ENCODE measurements at regions not wholly inside any gene's neighbourhood (a gene's known extent, or its start where the extent isn't known, plus 50 kb on each side); places are given as distances from the start of the nearest gene placed in this dataset.

GRCh38 chr9:99624499-99625233, 197.0 kb upstream of the NR4A3 start:
- no peak overlapping the region for H3K4me2 ChIP-seq (ENCODE audit: low read depth, low read length, poor library complexity, severe bottlenecking)
- no peak overlapping the region for H3K9ac ChIP-seq (ENCODE audit: low read depth, low read length, poor library complexity, severe bottlenecking)
- no peaks in the 10 kb centered on the region for H3K4me1 ChIP-seq (ENCODE audit: insufficient read depth, low read length, poor library complexity, severe bottlenecking)
- no peaks in the 10 kb centered on the region for H3K27me3 ChIP-seq (ENCODE audit: insufficient read depth, low read length, poor library complexity, severe bottlenecking)
- H3K4me3 ChIP-seq (ENCODE audit: low read length, poor library complexity, severe bottlenecking), result no peak overlapping the region
- TF ChIP-seq CTCF (conservative IDR thresholded peaks at IDR 0.05; ENCODE audit: low read length) (no peak), EZH2phosphoT487 (IDR thresholded peaks at IDR 0.05; ENCODE audit: borderline replicate concordance) (no peak)
- H3K9me2 ChIP-seq (replicated peaks; ENCODE audit: low read depth, low read length), result no peaks in the 10 kb centered on the region
- no peak overlapping the region for H2AFZ ChIP-seq (ENCODE audit: low read length)
- H3K79me2 ChIP-seq (ENCODE audit: insufficient read depth, low read length), result no peaks in the 10 kb centered on the region
- no peaks in the 10 kb centered on the region for H3K9me3 ChIP-seq (ENCODE audit: insufficient read depth, low read depth, low read length)
- no peaks in the 10 kb centered on the region for H3K36me3 ChIP-seq (ENCODE audit: insufficient read depth, low read length)
- H4K20me1 ChIP-seq (ENCODE audit: insufficient read depth, low read length, poor library complexity, severe bottlenecking), result no peaks in the 10 kb centered on the region
- no peaks in the 10 kb centered on the region for H3F3A ChIP-seq (ENCODE audit: low read depth)

GRCh38 chr9:99626426-99626825, 195.3 kb upstream of the NR4A3 start:
- Histone ChIP-seq H2AFZ (ENCODE audit: low read length) (no peak overlapping the region), H3F3A (ENCODE audit: low read depth) (no peaks in the 10 kb centered on the region), H3K36me3 (ENCODE audit: insufficient read depth, low read length) (no peaks in the 10 kb centered on the region)

GRCh38 chr9:99628285-99628684, 193.4 kb upstream of the NR4A3 start:
- H3K9me2 ChIP-seq (replicated peaks; ENCODE audit: low read depth, low read length), result no peaks in the 10 kb centered on the region
- H3K4me3 ChIP-seq (ENCODE audit: low read length, poor library complexity, severe bottlenecking), result no peak overlapping the region
- no peaks in the 10 kb centered on the region for H3K9me3 ChIP-seq (ENCODE audit: insufficient read depth, low read depth, low read length)
- H3K9ac ChIP-seq (ENCODE audit: low read depth, low read length, poor library complexity, severe bottlenecking), result no peak overlapping the region
- H3K36me3 ChIP-seq (ENCODE audit: insufficient read depth, low read length), result no peaks in the 10 kb centered on the region
- no peaks in the 10 kb centered on the region for H3F3A ChIP-seq (ENCODE audit: low read depth)
- no peak for TF ChIP-seq CTCF (conservative IDR thresholded peaks at IDR 0.05; ENCODE audit: low read length)
- no peak for TF ChIP-seq EZH2phosphoT487 (IDR thresholded peaks at IDR 0.05; ENCODE audit: borderline replicate concordance)
- no peak overlapping the region for H2AFZ ChIP-seq (ENCODE audit: low read length)
- no peak overlapping the region for H3K4me2 ChIP-seq (ENCODE audit: low read depth, low read length, poor library complexity, severe bottlenecking)
- no peaks in the 10 kb centered on the region for H3K4me1 ChIP-seq (ENCODE audit: insufficient read depth, low read length, poor library complexity, severe bottlenecking)
- H3K27me3 ChIP-seq (ENCODE audit: insufficient read depth, low read length, poor library complexity, severe bottlenecking), result no peaks in the 10 kb centered on the region
- no peaks in the 10 kb centered on the region for H4K20me1 ChIP-seq (ENCODE audit: insufficient read depth, low read length, poor library complexity, severe bottlenecking)
- no peaks in the 10 kb centered on the region for H3K79me2 ChIP-seq (ENCODE audit: insufficient read depth, low read length)

More at GRCh38 chr9:99626426-99626825, 195.3 kb upstream of the NR4A3 start:
- no peaks in the 10 kb centered on the region for H3K79me2 ChIP-seq (ENCODE audit: insufficient read depth, low read length)
- no peak overlapping the region for H3K9ac ChIP-seq (ENCODE audit: low read depth, low read length, poor library complexity, severe bottlenecking)
- no peaks in the 10 kb centered on the region for H3K9me2 ChIP-seq (replicated peaks; ENCODE audit: low read depth, low read length)
- no peaks in the 10 kb centered on the region for H3K9me3 ChIP-seq (ENCODE audit: insufficient read depth, low read depth, low read length)
- TF ChIP-seq EZH2phosphoT487 (IDR thresholded peaks at IDR 0.05; ENCODE audit: borderline replicate concordance) (no peak), CTCF (conservative IDR thresholded peaks at IDR 0.05; ENCODE audit: low read length) (no peak)
- H3K4me1 ChIP-seq (ENCODE audit: insufficient read depth, low read length, poor library complexity, severe bottlenecking), result no peaks in the 10 kb centered on the region
- no peaks in the 10 kb centered on the region for H3K27me3 ChIP-seq (ENCODE audit: insufficient read depth, low read length, poor library complexity, severe bottlenecking)
- no peaks in the 10 kb centered on the region for H4K20me1 ChIP-seq (ENCODE audit: insufficient read depth, low read length, poor library complexity, severe bottlenecking)
- H3K4me3 ChIP-seq (ENCODE audit: low read length, poor library complexity, severe bottlenecking), result no peak overlapping the region
- H3K4me2 ChIP-seq (ENCODE audit: low read depth, low read length, poor library complexity, severe bottlenecking), result no peak overlapping the region
